H9 (cell line): ENCODE measurements at regions not wholly inside any gene's neighbourhood (a gene's known extent, or its start where the extent isn't known, plus 50 kb on each side); places are given as distances from the start of the nearest gene placed in this dataset.

Source experiments
- DNase-seq: peaks from one replicate; pipeline ENCODE4 v3.0.0-alpha.2; 2017
- H2AFZ ChIP-seq: one replicate; pipeline ENCODE4 v1.6.1; 2013; ENCODE audit warnings: mild to moderate bottlenecking, low read length, control low read depth, moderate library complexity
- H2AK5ac ChIP-seq: 2 replicates; pipeline ENCODE4 v1.6.1; 2013; ENCODE audit warnings: low read length, control low read depth, mixed read lengths; ENCODE audit not compliant: insufficient read length
- H2BK120ac ChIP-seq: one replicate; pipeline ENCODE4 v1.6.1; 2013; ENCODE audit warnings: low read depth, mild to moderate bottlenecking, low read length, control low read depth, inconsistent platforms; ENCODE audit not compliant: poor library complexity, severe bottlenecking
- H2BK12ac ChIP-seq: 2 replicates; pipeline ENCODE4 v1.6.1; 2013; ENCODE audit warnings: low read length, control low read depth, mixed read lengths, low read depth; ENCODE audit not compliant: insufficient read length
- H2BK15ac ChIP-seq: 2 replicates; pipeline ENCODE4 v1.6.1; 2013; ENCODE audit warnings: low read depth, low read length, control low read depth
- H2BK20ac ChIP-seq: one replicate; pipeline ENCODE4 v1.6.1; 2013; ENCODE audit warnings: low read depth, mild to moderate bottlenecking, low read length, control low read depth, inconsistent platforms; ENCODE audit not compliant: poor library complexity, severe bottlenecking
- H2BK5ac ChIP-seq: 2 replicates; pipeline ENCODE4 v1.6.1; 2013; ENCODE audit warnings: low read length, control low read depth, mixed read lengths; ENCODE audit not compliant: insufficient read length
- H3K14ac ChIP-seq: 2 replicates; pipeline ENCODE4 v1.6.1; 2013; ENCODE audit warnings: low read length, control low read depth; ENCODE audit not compliant: insufficient read depth
- H3K18ac ChIP-seq: 2 replicates; pipeline ENCODE4 v1.6.1; 2013; ENCODE audit warnings: low read depth, mild to moderate bottlenecking, mixed read lengths, low read length, control low read depth; ENCODE audit not compliant: insufficient read length
- H3K23ac ChIP-seq: 2 replicates; pipeline ENCODE4 v1.6.1; 2013; ENCODE audit warnings: low read length, control low read depth, mixed read lengths, low read depth; ENCODE audit not compliant: insufficient read length
- H3K23me2 ChIP-seq: 2 replicates; pipeline ENCODE4 v1.6.1; 2013; ENCODE audit warnings: low read depth, mild to moderate bottlenecking, mixed read lengths, low read length, control low read depth; ENCODE audit not compliant: insufficient read length, poor library complexity, severe bottlenecking
- H3K27ac ChIP-seq: 2 replicates; pipeline ENCODE4 v1.5.1; 2013; ENCODE audit warnings: low read length, control low read depth, mixed read lengths, low read depth; ENCODE audit not compliant: insufficient read length
- H3K27me3 ChIP-seq: 2 replicates; pipeline ENCODE4 v1.6.1; 2013; ENCODE audit warnings: low read length, control low read depth, inconsistent platforms; ENCODE audit not compliant: insufficient read depth
- H3K4ac ChIP-seq: 2 replicates; pipeline ENCODE4 v1.6.1; 2013; ENCODE audit warnings: low read depth, mild to moderate bottlenecking, control low read depth, inconsistent platforms, low read length, moderate library complexity
- H3K4me1 ChIP-seq: 2 replicates; pipeline ENCODE4 v1.6.1; 2013; ENCODE audit warnings: low read length, control low read depth, inconsistent platforms; ENCODE audit not compliant: insufficient read depth
- H3K4me2 ChIP-seq: 2 replicates; pipeline ENCODE4 v1.6.1; 2013; ENCODE audit warnings: low read length, control low read depth, mixed read lengths; ENCODE audit not compliant: insufficient read length, insufficient read depth
- H3K56ac ChIP-seq: 2 replicates; pipeline ENCODE4 v1.6.1; 2013; ENCODE audit warnings: low read depth, mild to moderate bottlenecking, mixed read lengths, low read length, control low read depth; ENCODE audit not compliant: insufficient read length
- H3K79me1 ChIP-seq: 2 replicates; pipeline ENCODE4 v1.6.1; 2013; ENCODE audit warnings: low read depth, mild to moderate bottlenecking, moderate library complexity, low read length, control low read depth, inconsistent platforms; ENCODE audit not compliant: insufficient read depth, poor library complexity, severe bottlenecking
- H3K79me2 ChIP-seq: 2 replicates; pipeline ENCODE4 v1.6.1; 2013; ENCODE audit warnings: low read length, control low read depth, inconsistent platforms; ENCODE audit not compliant: insufficient read depth
- H3K9ac ChIP-seq: 2 replicates; pipeline ENCODE4 v1.6.1; 2013; ENCODE audit warnings: low read length, control low read depth, mixed read lengths; ENCODE audit not compliant: insufficient read length; ENCODE audit errors: extremely low read depth
- H3K9me3 ChIP-seq: one replicate; pipeline ENCODE4 v1.6.1; 2013; ENCODE audit warnings: low read depth, low read length, inconsistent platforms; ENCODE audit not compliant: control insufficient read depth
- H3T11ph ChIP-seq: one replicate; pipeline ENCODE4 v1.6.1; 2013; ENCODE audit warnings: mild to moderate bottlenecking, low read length, control low read depth, inconsistent platforms
- H4K20me1 ChIP-seq: one replicate; pipeline ENCODE4 v1.6.1; 2013; ENCODE audit not compliant: control insufficient read depth, insufficient read length, insufficient read depth
- H4K5ac ChIP-seq: 2 replicates; pipeline ENCODE4 v1.6.1; 2013; ENCODE audit warnings: low read depth, mild to moderate bottlenecking, mixed read lengths, low read length, control low read depth; ENCODE audit not compliant: insufficient read length
- H4K8ac ChIP-seq: replicated peaks from 2 replicates; pipeline ENCODE4 v1.6.1; 2013; ENCODE audit warnings: low read length, control low read depth, mixed read lengths, low read depth; ENCODE audit not compliant: insufficient read length
- H4K91ac ChIP-seq: 2 replicates; pipeline ENCODE4 v1.6.1; 2013; ENCODE audit warnings: low read depth, mild to moderate bottlenecking, moderate library complexity, mixed read lengths, low read length, control low read depth; ENCODE audit not compliant: insufficient read length
- H3K27ac Mint-ChIP-seq, 3 experiments: 2 replicates in 2 of 3; 3 replicates in 1 of 3; pipeline ENCODE4 v1.8.0; 2020 to 2021; ENCODE audit warnings: mixed read lengths in 3 of 3, mild to moderate bottlenecking in 1 of 3, moderate library complexity in 1 of 3
- H3K27me3 Mint-ChIP-seq: 2 replicates; pipeline ENCODE4 v1.8.0; 2021; ENCODE audit warnings: low read depth, mild to moderate bottlenecking, moderate library complexity, mixed read lengths
- H3K36me3 Mint-ChIP-seq, 3 experiments: 2 replicates in 2 of 3; 3 replicates in 1 of 3; pipeline ENCODE4 v1.8.0; 2020 to 2021; ENCODE audit warnings: low read depth in 3 of 3, mixed read lengths in 3 of 3; ENCODE audit not compliant: insufficient read depth in 1 of 3
- H3K4me1 Mint-ChIP-seq, 2 experiments: 2 replicates each; pipeline ENCODE4 v1.8.0; 2020; ENCODE audit warnings: mixed read lengths in 2 of 2
- H3K4me3 Mint-ChIP-seq, 2 experiments: 2 replicates in 1 of 2; 3 replicates in 1 of 2; pipeline ENCODE4 v1.8.0; 2020 to 2021; ENCODE audit warnings: mild to moderate bottlenecking in 2 of 2, mixed read lengths in 2 of 2, moderate library complexity in 1 of 2
- H3K9me3 Mint-ChIP-seq, 2 experiments: 2 replicates in 1 of 2; 3 replicates in 1 of 2; pipeline ENCODE4 v1.8.0; 2020; ENCODE audit warnings: mild to moderate bottlenecking in 2 of 2, mixed read lengths in 2 of 2, moderate library complexity in 1 of 2
- CTCF ChIP-seq: fragments of 200-600 bp; sonication (generic); conservative IDR thresholded peaks from 3 replicates; pipeline ENCODE4 v1.8.0; 2021; ENCODE audit warnings: antibody characterized with exemption, mild to moderate bottlenecking

GRCh38 chr4:12573716-12574115 is 910.4 kb downstream of the RAB28 start:
- Mint-ChIP-seq H3K4me1 (peaks cover 0 to 4% of the 10 kb centered on the region in 2 experiments; a peak in 1 of 4 replicates), H3K27me3 (no peaks in the 10 kb centered on the region), H3K4me3 (no peak overlapping the region), H3K9me3 (no peaks in the 10 kb centered on the region), H3K27ac (no peak overlapping the region), H3K36me3 (no peaks in the 10 kb centered on the region)
- H3T11ph ChIP-seq: no peak overlapping the region
- H2BK15ac ChIP-seq: no peak overlapping the region
- H3K27me3 ChIP-seq: no peaks in the 10 kb centered on the region
- H2BK20ac ChIP-seq: no peak overlapping the region
- no peak overlapping the region for H3K18ac ChIP-seq
- H2AK5ac ChIP-seq: no peak overlapping the region
- H3K14ac ChIP-seq: no peak overlapping the region
- H3K4ac ChIP-seq: no peak overlapping the region
- TF ChIP-seq CTCF: no peak
- H2BK120ac ChIP-seq: no peak overlapping the region
- no peaks in the 10 kb centered on the region for H3K9me3 ChIP-seq
- H4K5ac ChIP-seq: no peak overlapping the region
- no peaks in the 10 kb centered on the region for H4K20me1 ChIP-seq
- no peaks in the 10 kb centered on the region for H3K79me2 ChIP-seq
- no peak overlapping the region for H2BK5ac ChIP-seq
- no peaks in the 10 kb centered on the region for H3K79me1 ChIP-seq
- H3K56ac ChIP-seq: no peak overlapping the region
- no peak overlapping the region for H3K27ac ChIP-seq
- no peak for DNase-seq
- H2AFZ ChIP-seq: no peak overlapping the region
- no peaks in the 10 kb centered on the region for H3K23me2 ChIP-seq
- no peak overlapping the region for H3K23ac ChIP-seq
- no peak overlapping the region for H4K8ac ChIP-seq
- no peaks in the 10 kb centered on the region for H3K4me1 ChIP-seq
- H3K9ac ChIP-seq: no peak overlapping the region
- no peak overlapping the region for H4K91ac ChIP-seq
- no peak overlapping the region for H2BK12ac ChIP-seq
- no peak overlapping the region for H3K4me2 ChIP-seq
